H9 (cell line): ENCODE measurements at regions not wholly inside any gene's neighbourhood (a gene's known extent, or its start where the extent isn't known, plus 50 kb on each side); places are given as distances from the start of the nearest gene placed in this dataset.

Experiments used
- DNase-seq: peaks from one replicate; pipeline ENCODE4 v3.0.0-alpha.2; 2017
- H2AFZ ChIP-seq: one replicate; pipeline ENCODE4 v1.6.1; 2013; ENCODE audit warnings: mild to moderate bottlenecking, low read length, control low read depth, moderate library complexity
- H2AK5ac ChIP-seq: 2 replicates; pipeline ENCODE4 v1.6.1; 2013; ENCODE audit warnings: low read length, control low read depth, mixed read lengths; ENCODE audit not compliant: insufficient read length
- H2BK120ac ChIP-seq: one replicate; pipeline ENCODE4 v1.6.1; 2013; ENCODE audit warnings: low read depth, mild to moderate bottlenecking, low read length, control low read depth, inconsistent platforms; ENCODE audit not compliant: poor library complexity, severe bottlenecking
- H2BK12ac ChIP-seq: 2 replicates; pipeline ENCODE4 v1.6.1; 2013; ENCODE audit warnings: low read length, control low read depth, mixed read lengths, low read depth; ENCODE audit not compliant: insufficient read length
- H2BK15ac ChIP-seq: 2 replicates; pipeline ENCODE4 v1.6.1; 2013; ENCODE audit warnings: low read depth, low read length, control low read depth
- H2BK20ac ChIP-seq: one replicate; pipeline ENCODE4 v1.6.1; 2013; ENCODE audit warnings: low read depth, mild to moderate bottlenecking, low read length, control low read depth, inconsistent platforms; ENCODE audit not compliant: poor library complexity, severe bottlenecking
- H2BK5ac ChIP-seq: 2 replicates; pipeline ENCODE4 v1.6.1; 2013; ENCODE audit warnings: low read length, control low read depth, mixed read lengths; ENCODE audit not compliant: insufficient read length
- H3K14ac ChIP-seq: 2 replicates; pipeline ENCODE4 v1.6.1; 2013; ENCODE audit warnings: low read length, control low read depth; ENCODE audit not compliant: insufficient read depth
- H3K18ac ChIP-seq: 2 replicates; pipeline ENCODE4 v1.6.1; 2013; ENCODE audit warnings: low read depth, mild to moderate bottlenecking, mixed read lengths, low read length, control low read depth; ENCODE audit not compliant: insufficient read length
- H3K23ac ChIP-seq: 2 replicates; pipeline ENCODE4 v1.6.1; 2013; ENCODE audit warnings: low read length, control low read depth, mixed read lengths, low read depth; ENCODE audit not compliant: insufficient read length
- H3K23me2 ChIP-seq: 2 replicates; pipeline ENCODE4 v1.6.1; 2013; ENCODE audit warnings: low read depth, mild to moderate bottlenecking, mixed read lengths, low read length, control low read depth; ENCODE audit not compliant: insufficient read length, poor library complexity, severe bottlenecking
- H3K27ac ChIP-seq: 2 replicates; pipeline ENCODE4 v1.5.1; 2013; ENCODE audit warnings: low read length, control low read depth, mixed read lengths, low read depth; ENCODE audit not compliant: insufficient read length
- H3K27me3 ChIP-seq: 2 replicates; pipeline ENCODE4 v1.6.1; 2013; ENCODE audit warnings: low read length, control low read depth, inconsistent platforms; ENCODE audit not compliant: insufficient read depth
- H3K4ac ChIP-seq: 2 replicates; pipeline ENCODE4 v1.6.1; 2013; ENCODE audit warnings: low read depth, mild to moderate bottlenecking, control low read depth, inconsistent platforms, low read length, moderate library complexity
- H3K4me1 ChIP-seq: 2 replicates; pipeline ENCODE4 v1.6.1; 2013; ENCODE audit warnings: low read length, control low read depth, inconsistent platforms; ENCODE audit not compliant: insufficient read depth
- H3K4me2 ChIP-seq: 2 replicates; pipeline ENCODE4 v1.6.1; 2013; ENCODE audit warnings: low read length, control low read depth, mixed read lengths; ENCODE audit not compliant: insufficient read length, insufficient read depth
- H3K56ac ChIP-seq: 2 replicates; pipeline ENCODE4 v1.6.1; 2013; ENCODE audit warnings: low read depth, mild to moderate bottlenecking, mixed read lengths, low read length, control low read depth; ENCODE audit not compliant: insufficient read length
- H3K79me1 ChIP-seq: 2 replicates; pipeline ENCODE4 v1.6.1; 2013; ENCODE audit warnings: low read depth, mild to moderate bottlenecking, moderate library complexity, low read length, control low read depth, inconsistent platforms; ENCODE audit not compliant: insufficient read depth, poor library complexity, severe bottlenecking
- H3K79me2 ChIP-seq: 2 replicates; pipeline ENCODE4 v1.6.1; 2013; ENCODE audit warnings: low read length, control low read depth, inconsistent platforms; ENCODE audit not compliant: insufficient read depth
- H3K9ac ChIP-seq: 2 replicates; pipeline ENCODE4 v1.6.1; 2013; ENCODE audit warnings: low read length, control low read depth, mixed read lengths; ENCODE audit not compliant: insufficient read length; ENCODE audit errors: extremely low read depth
- H3K9me3 ChIP-seq: one replicate; pipeline ENCODE4 v1.6.1; 2013; ENCODE audit warnings: low read depth, low read length, inconsistent platforms; ENCODE audit not compliant: control insufficient read depth
- H3T11ph ChIP-seq: one replicate; pipeline ENCODE4 v1.6.1; 2013; ENCODE audit warnings: mild to moderate bottlenecking, low read length, control low read depth, inconsistent platforms
- H4K20me1 ChIP-seq: one replicate; pipeline ENCODE4 v1.6.1; 2013; ENCODE audit not compliant: control insufficient read depth, insufficient read length, insufficient read depth
- H4K5ac ChIP-seq: 2 replicates; pipeline ENCODE4 v1.6.1; 2013; ENCODE audit warnings: low read depth, mild to moderate bottlenecking, mixed read lengths, low read length, control low read depth; ENCODE audit not compliant: insufficient read length
- H4K8ac ChIP-seq: replicated peaks from 2 replicates; pipeline ENCODE4 v1.6.1; 2013; ENCODE audit warnings: low read length, control low read depth, mixed read lengths, low read depth; ENCODE audit not compliant: insufficient read length
- H4K91ac ChIP-seq: 2 replicates; pipeline ENCODE4 v1.6.1; 2013; ENCODE audit warnings: low read depth, mild to moderate bottlenecking, moderate library complexity, mixed read lengths, low read length, control low read depth; ENCODE audit not compliant: insufficient read length
- H3K27ac Mint-ChIP-seq, 3 experiments: 2 replicates in 2 of 3; 3 replicates in 1 of 3; pipeline ENCODE4 v1.8.0; 2020 to 2021; ENCODE audit warnings: mixed read lengths in 3 of 3, mild to moderate bottlenecking in 1 of 3, moderate library complexity in 1 of 3
- H3K27me3 Mint-ChIP-seq: 2 replicates; pipeline ENCODE4 v1.8.0; 2021; ENCODE audit warnings: low read depth, mild to moderate bottlenecking, moderate library complexity, mixed read lengths
- H3K36me3 Mint-ChIP-seq, 3 experiments: 2 replicates in 2 of 3; 3 replicates in 1 of 3; pipeline ENCODE4 v1.8.0; 2020 to 2021; ENCODE audit warnings: low read depth in 3 of 3, mixed read lengths in 3 of 3; ENCODE audit not compliant: insufficient read depth in 1 of 3
- H3K4me1 Mint-ChIP-seq, 2 experiments: 2 replicates each; pipeline ENCODE4 v1.8.0; 2020; ENCODE audit warnings: mixed read lengths in 2 of 2
- H3K4me3 Mint-ChIP-seq, 2 experiments: 2 replicates in 1 of 2; 3 replicates in 1 of 2; pipeline ENCODE4 v1.8.0; 2020 to 2021; ENCODE audit warnings: mild to moderate bottlenecking in 2 of 2, mixed read lengths in 2 of 2, moderate library complexity in 1 of 2
- H3K9me3 Mint-ChIP-seq, 2 experiments: 2 replicates in 1 of 2; 3 replicates in 1 of 2; pipeline ENCODE4 v1.8.0; 2020; ENCODE audit warnings: mild to moderate bottlenecking in 2 of 2, mixed read lengths in 2 of 2, moderate library complexity in 1 of 2
- WGBS: extraction: QIAGEN DNeasy Blood & Tissue Kit; methylation state at CpG from one replicate; pipeline ENCODE4 v1.1.7; 2013; ENCODE audit warnings: missing lambda C conversion rate, low lambda C conversion rate, mixed read lengths; ENCODE audit not compliant: insufficient read length; ENCODE audit errors: extremely low coverage; 5-methylcytosine and 5-hydroxymethylcytosine counted together
- TF ChIP-seq, protein P1 (sequence below): fragments of 200-600 bp; sonication (generic); conservative IDR thresholded peaks from 3 replicates; pipeline ENCODE4 v1.8.0; 2021; ENCODE audit warnings: antibody characterized with exemption, mild to moderate bottlenecking

DNA sequence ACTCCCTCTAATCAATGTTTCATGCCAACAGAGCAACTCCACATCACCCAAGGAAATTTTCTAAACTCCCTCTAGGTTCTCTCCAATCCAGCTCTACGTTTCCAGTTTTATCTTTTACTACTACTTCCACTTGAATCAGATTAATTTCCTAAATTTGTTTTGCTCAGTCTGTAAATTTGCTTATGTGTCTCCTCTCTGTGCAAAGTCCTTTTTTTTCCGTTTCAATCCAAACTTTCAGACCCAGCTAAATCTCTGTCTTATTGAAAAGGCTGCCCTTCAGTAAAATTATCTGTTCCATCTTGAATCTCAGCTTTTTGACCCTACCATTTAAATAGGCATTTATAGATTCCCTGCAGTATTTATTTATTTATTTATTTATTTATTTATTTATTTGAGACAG is 61.4 kb upstream of the COX10 start:
- Histone ChIP-seq H3K9me3 (no peaks in the 10 kb centered on the region), H2BK12ac (no peak overlapping the region), H2AK5ac (no peak overlapping the region), H2BK5ac (no peak overlapping the region), H3K27ac (no peak overlapping the region), H3T11ph (no peak overlapping the region), H3K4ac (no peak overlapping the region), H3K4me1 (peaks cover 12% of the 10 kb centered on the region), H2AFZ (no peak overlapping the region), H3K79me1 (no peaks in the 10 kb centered on the region), H2BK15ac (no peak overlapping the region), H2BK20ac (no peak overlapping the region), H4K5ac (no peak overlapping the region), H3K79me2 (no peaks in the 10 kb centered on the region), H3K4me2 (no peak overlapping the region), H4K8ac (no peak overlapping the region), H3K18ac (no peak overlapping the region), H3K14ac (no peak overlapping the region), H3K23me2 (no peaks in the 10 kb centered on the region), H4K20me1 (no peaks in the 10 kb centered on the region), H3K56ac (no peak overlapping the region), H4K91ac (no peak overlapping the region), H3K27me3 (no peaks in the 10 kb centered on the region), H3K23ac (no peak overlapping the region), H3K9ac (no peak overlapping the region), H2BK120ac (no peak overlapping the region)
- H3K27ac Mint-ChIP-seq = no peak overlapping the region
- peaks cover 0 to 2% (median 0%) of the 10 kb centered on the region in 3 experiments; a peak in 3 of 7 replicates for H3K36me3 Mint-ChIP-seq
- no peak overlapping the region for H3K4me3 Mint-ChIP-seq
- DNase-seq = no peak
- H3K27me3 Mint-ChIP-seq = no peaks in the 10 kb centered on the region
- peaks cover 21 to 30% of the 10 kb centered on the region in 2 experiments for H3K4me1 Mint-ChIP-seq
- TF ChIP-seq, protein P1, sequence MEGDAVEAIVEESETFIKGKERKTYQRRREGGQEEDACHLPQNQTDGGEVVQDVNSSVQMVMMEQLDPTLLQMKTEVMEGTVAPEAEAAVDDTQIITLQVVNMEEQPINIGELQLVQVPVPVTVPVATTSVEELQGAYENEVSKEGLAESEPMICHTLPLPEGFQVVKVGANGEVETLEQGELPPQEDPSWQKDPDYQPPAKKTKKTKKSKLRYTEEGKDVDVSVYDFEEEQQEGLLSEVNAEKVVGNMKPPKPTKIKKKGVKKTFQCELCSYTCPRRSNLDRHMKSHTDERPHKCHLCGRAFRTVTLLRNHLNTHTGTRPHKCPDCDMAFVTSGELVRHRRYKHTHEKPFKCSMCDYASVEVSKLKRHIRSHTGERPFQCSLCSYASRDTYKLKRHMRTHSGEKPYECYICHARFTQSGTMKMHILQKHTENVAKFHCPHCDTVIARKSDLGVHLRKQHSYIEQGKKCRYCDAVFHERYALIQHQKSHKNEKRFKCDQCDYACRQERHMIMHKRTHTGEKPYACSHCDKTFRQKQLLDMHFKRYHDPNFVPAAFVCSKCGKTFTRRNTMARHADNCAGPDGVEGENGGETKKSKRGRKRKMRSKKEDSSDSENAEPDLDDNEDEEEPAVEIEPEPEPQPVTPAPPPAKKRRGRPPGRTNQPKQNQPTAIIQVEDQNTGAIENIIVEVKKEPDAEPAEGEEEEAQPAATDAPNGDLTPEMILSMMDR = no peak
- peaks cover 0 to 2% of the 10 kb centered on the region in 2 experiments; a peak in 1 of 5 replicates for H3K9me3 Mint-ChIP-seq
- WGBS = no CpG with 5 or more reads among the region's 2 CpGs
